Nephron progenitor cell (in vitro differentiated cells): ENCODE measurements at regions not wholly inside any gene's neighbourhood (a gene's known extent, or its start where the extent isn't known, plus 50 kb on each side); places are given as distances from the start of the nearest gene placed in this dataset.

Source experiments
- DNase-seq: peaks from one replicate; pipeline ENCODE4 v3.0.0; 2021
- H3K27ac Mint-ChIP-seq: 2 replicates; pipeline ENCODE4 v1.8.0; 2021; ENCODE audit warnings: mild to moderate bottlenecking, moderate library complexity, mixed read lengths
- H3K27me3 Mint-ChIP-seq: 2 replicates; pipeline ENCODE4 v1.8.0; 2021; ENCODE audit warnings: mild to moderate bottlenecking, low read depth, mixed read lengths; ENCODE audit not compliant: poor library complexity
- H3K36me3 Mint-ChIP-seq: 2 replicates; pipeline ENCODE4 v1.8.0; 2021; ENCODE audit warnings: low read depth, mixed read lengths
- H3K4me1 Mint-ChIP-seq: 2 replicates; pipeline ENCODE4 v1.8.0; 2021; ENCODE audit warnings: mixed read lengths
- H3K4me3 Mint-ChIP-seq: 2 replicates; pipeline ENCODE4 v1.8.0; 2021; ENCODE audit warnings: mild to moderate bottlenecking, moderate library complexity, mixed read lengths
- H3K9me3 Mint-ChIP-seq: 2 replicates; pipeline ENCODE4 v1.8.0; 2021; ENCODE audit warnings: mild to moderate bottlenecking, moderate library complexity, mixed read lengths
- TF ChIP-seq, protein P1 (sequence below): fragments of 200-600 bp; sonication (generic); IDR thresholded peaks from 2 replicates; pipeline ENCODE4 v1.5.0; 2021; ENCODE audit warnings: antibody characterized with exemption

- peak; percentile 72 for DNase-seq
- Mint-ChIP-seq H3K27me3 (peaks cover 25% of the 10 kb centered on the region), H3K4me1 (peaks cover 11% of the 10 kb centered on the region), H3K4me3 (no peak overlapping the region), H3K36me3 (no peaks in the 10 kb centered on the region), H3K27ac (no peak overlapping the region), H3K9me3 (peaks cover 4% of the 10 kb centered on the region)
- TF ChIP-seq, protein P1, sequence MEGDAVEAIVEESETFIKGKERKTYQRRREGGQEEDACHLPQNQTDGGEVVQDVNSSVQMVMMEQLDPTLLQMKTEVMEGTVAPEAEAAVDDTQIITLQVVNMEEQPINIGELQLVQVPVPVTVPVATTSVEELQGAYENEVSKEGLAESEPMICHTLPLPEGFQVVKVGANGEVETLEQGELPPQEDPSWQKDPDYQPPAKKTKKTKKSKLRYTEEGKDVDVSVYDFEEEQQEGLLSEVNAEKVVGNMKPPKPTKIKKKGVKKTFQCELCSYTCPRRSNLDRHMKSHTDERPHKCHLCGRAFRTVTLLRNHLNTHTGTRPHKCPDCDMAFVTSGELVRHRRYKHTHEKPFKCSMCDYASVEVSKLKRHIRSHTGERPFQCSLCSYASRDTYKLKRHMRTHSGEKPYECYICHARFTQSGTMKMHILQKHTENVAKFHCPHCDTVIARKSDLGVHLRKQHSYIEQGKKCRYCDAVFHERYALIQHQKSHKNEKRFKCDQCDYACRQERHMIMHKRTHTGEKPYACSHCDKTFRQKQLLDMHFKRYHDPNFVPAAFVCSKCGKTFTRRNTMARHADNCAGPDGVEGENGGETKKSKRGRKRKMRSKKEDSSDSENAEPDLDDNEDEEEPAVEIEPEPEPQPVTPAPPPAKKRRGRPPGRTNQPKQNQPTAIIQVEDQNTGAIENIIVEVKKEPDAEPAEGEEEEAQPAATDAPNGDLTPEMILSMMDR, result no peak
These were observed 348.5 kb upstream of the SHH start for GRCh38 chr7:156160811-156161210.

DNA sequence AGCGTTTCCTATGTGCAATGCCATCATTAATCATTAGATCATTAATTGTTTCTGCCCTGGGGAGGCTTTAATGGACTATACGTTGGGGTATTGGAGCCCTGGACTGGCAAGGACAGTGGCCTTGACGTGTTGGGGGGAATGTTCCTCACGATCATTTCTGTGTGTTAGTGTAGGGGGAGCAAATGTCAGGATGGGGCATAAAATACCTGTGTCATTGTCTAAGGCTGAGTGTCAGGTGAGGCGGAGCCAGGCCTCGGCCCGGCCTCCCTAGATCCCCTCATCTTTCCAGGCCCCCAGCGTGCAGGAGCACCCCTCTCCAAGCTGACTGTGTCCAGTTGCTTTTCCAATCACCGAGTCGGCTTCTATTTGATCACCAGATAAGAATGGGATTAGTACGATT is 346.4 kb upstream of the SHH start:
- no peaks in the 10 kb centered on the region for H3K36me3 Mint-ChIP-seq
- no peak overlapping the region for H3K4me3 Mint-ChIP-seq
- no peak overlapping the region for H3K27ac Mint-ChIP-seq

DNA sequence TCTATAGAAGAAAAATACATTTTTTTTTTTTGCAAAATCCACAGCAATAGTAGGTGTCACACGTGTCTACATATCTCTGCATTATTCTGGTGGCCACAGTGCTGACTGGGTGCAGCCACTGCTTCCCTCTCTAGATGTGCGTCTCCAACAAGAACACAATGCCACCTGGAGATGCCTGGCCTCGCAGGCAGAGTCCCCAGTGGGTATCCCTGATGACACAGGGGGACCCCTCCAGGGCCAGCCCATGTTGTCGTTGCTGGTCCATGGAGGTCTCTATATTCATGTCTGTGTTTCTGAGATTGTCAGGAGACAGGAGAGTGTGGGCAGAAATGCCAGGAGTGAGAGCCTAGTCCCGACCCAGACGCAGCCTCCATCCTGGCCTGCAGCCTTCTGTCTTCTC is 345.9 kb upstream of the SHH start:
- TF ChIP-seq, protein P1, result no peak
- no peak for DNase-seq
- no peak overlapping the region for H3K27ac Mint-ChIP-seq
- H3K4me1 Mint-ChIP-seq, result peaks cover 11% of the 10 kb centered on the region
- peaks cover 10% of the 10 kb centered on the region for H3K9me3 Mint-ChIP-seq
- no peaks in the 10 kb centered on the region for H3K36me3 Mint-ChIP-seq
- H3K27me3 Mint-ChIP-seq, result peaks cover 16% of the 10 kb centered on the region
- H3K4me3 Mint-ChIP-seq, result no peak overlapping the region

More for the DNA sequence above, 346.4 kb upstream of the SHH start:
- peaks cover 5% of the 10 kb centered on the region for H3K9me3 Mint-ChIP-seq
- no peak for DNase-seq
- H3K4me1 Mint-ChIP-seq, result peaks cover 11% of the 10 kb centered on the region
- H3K27me3 Mint-ChIP-seq, result peaks cover 20% of the 10 kb centered on the region
- TF ChIP-seq, protein P1, result no peak

DNA sequence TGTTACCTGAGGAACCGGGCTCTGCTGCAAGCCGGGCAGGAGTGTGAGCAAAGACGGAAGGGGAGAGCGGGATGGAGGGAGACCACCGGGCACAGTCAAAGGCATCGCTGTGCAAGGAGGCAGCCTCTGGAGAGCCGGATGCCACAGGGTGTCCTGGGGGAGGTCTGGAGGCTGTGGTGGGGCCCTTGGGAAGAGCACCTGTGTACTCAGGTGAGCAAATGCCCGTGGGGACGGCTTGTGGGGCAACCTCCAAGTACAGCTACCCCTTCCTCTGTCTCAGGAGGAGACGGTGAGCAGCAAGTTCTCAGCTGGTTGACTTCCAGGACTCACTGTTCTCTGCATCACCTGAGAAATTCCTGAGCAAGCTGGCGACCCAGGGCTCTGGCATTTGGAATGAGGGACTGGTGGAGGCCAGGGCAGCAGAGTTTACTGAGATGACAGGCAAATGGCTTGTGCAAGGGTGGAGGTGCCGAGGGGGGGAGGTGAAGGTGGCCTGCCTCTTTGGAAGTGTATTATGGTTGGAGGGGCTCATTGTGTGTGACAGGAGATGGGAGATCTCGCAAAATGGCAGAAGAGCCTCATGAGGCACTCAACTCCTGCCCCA is 345.2 kb upstream of the SHH start:
- H3K9me3 Mint-ChIP-seq, result peaks cover 13% of the 10 kb centered on the region
- H3K27ac Mint-ChIP-seq, result peak overlapping the region; percentile 90
- peaks cover 11% of the 10 kb centered on the region for H3K27me3 Mint-ChIP-seq
- peaks cover 12% of the 10 kb centered on the region for H3K4me1 Mint-ChIP-seq
- TF ChIP-seq, protein P1, result no peak
- DNase-seq, result no peak
- H3K4me3 Mint-ChIP-seq, result no peak overlapping the region
- no peaks in the 10 kb centered on the region for H3K36me3 Mint-ChIP-seq

DNA sequence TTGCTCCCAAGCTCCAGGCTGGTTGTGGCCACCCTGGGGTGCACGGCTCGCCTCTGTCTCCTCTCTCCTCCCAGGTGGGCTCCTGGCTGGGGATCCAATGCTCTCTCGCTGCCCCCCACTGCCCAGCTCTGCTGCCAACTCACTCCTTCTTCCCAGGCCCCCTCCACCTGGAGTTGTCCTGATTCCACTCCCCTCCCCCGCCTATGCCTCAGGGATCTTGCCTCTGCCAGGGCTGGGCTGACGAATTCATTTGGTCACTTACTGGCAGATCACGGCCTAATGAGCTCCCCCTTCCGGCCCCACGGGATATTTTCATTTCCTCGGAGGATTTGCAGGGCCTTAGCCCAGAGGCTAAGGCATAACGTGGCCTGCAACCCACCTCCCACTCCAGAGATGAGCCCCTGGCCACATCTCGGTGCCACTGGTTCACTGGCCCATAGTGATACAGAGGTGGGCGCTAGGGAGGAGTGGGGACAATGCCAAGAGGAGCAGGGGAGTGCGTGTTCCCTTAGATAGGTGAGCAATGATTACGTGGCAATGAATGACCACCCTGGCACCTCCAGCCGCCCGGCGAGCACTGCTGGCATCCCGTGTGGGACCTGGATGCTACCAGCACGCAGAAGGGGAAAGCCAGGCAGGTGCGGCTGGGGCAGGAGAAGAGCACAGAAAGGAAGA is 344.6 kb upstream of the SHH start:
- Mint-ChIP-seq H3K9me3 (peaks cover 13% of the 10 kb centered on the region), H3K27ac (peak overlapping the region; percentile 90), H3K27me3 (peaks cover 7% of the 10 kb centered on the region), H3K4me3 (no peak overlapping the region), H3K4me1 (peaks cover 16% of the 10 kb centered on the region), H3K36me3 (no peaks in the 10 kb centered on the region)
- peak; percentile 58 for DNase-seq
- TF ChIP-seq, protein P1, result peak; percentile 45
